GM12878 (cell line): ENCODE measurements at regions not wholly inside any gene's neighbourhood (a gene's known extent, or its start where the extent isn't known, plus 50 kb on each side); places are given as distances from the start of the nearest gene placed in this dataset.

ENCODE experiments used
- ATAC-seq: fragments of 200-7000 bp; cut with Tn5 transposase; 3 replicates; pipeline ENCODE4 v1.9.1; 2020; ENCODE audit warnings: mild to moderate bottlenecking, moderate library complexity
- BruUV-seq: library from RNA; stranded (reverse); fragments of 400-500 nt; replicated peaks from 2 replicates; lab custom pipeline; 2021; lab: Mats Ljungman, UMichigan
- CTCF ChIA-PET: fragments of 300-600 bp; sonication (Branson Sonifier 250); formaldehyde crosslinking; extraction: SDS; loops from one replicate; lab custom pipeline; 2021; ENCODE audit warnings: inconsistent platforms; lab: Yijun Ruan, JAX
- POLR2A ChIA-PET: fragments of 350-600 bp; formaldehyde crosslinking; extraction: SDS; loops from one replicate; lab custom pipeline; 2021; ENCODE audit warnings: inconsistent platforms; lab: Charles Lee
- RAD21 ChIA-PET: fragments of 300-600 bp; sonication (Branson Sonifier 250); formaldehyde crosslinking; loops from one replicate; lab custom pipeline; 2023; ENCODE audit warnings: antibody characterized with exemption; ENCODE audit not compliant: unreplicated experiment; lab: Charles Lee
- SMC1A ChIA-PET: fragments of 300-600 bp; sonication (Branson Sonifier 250); formaldehyde crosslinking; loops from one replicate; lab custom pipeline; 2023; ENCODE audit not compliant: unreplicated experiment, uncharacterized antibody; lab: Charles Lee
- DNase-seq: peaks from one replicate; pipeline ENCODE4 v3.0.0-alpha.2; 2011; ENCODE audit warnings: low read depth, low spot score
- FAIRE-seq: peaks from 3 replicates; lab custom pipeline; 2011; peaks lifted over from hg19 to GRCh38; lab: Jason Lieb, UNC
- H2AFZ ChIP-seq: 2 replicates; pipeline ENCODE4 v1.6.0; 2011; ENCODE audit warnings: low read depth, low read length, control low read depth; ENCODE audit not compliant: control insufficient read depth
- H3K27ac ChIP-seq: 2 replicates; pipeline ENCODE4 v1.5.1; 2011; ENCODE audit warnings: control low read depth; ENCODE audit not compliant: control insufficient read depth, insufficient read depth
- H3K27me3 ChIP-seq, 2 experiments: replicated peaks in 1 of 2; 2 replicates each; pipeline versions ENCODE4 v1.6.0 to v1.6.1; 2011; ENCODE audit warnings: low read length in 1 of 2; ENCODE audit not compliant: control insufficient read depth in 2 of 2, insufficient read depth in 2 of 2
- H3K36me3 ChIP-seq, 2 experiments: 2 replicates each; pipeline ENCODE4 v1.5.1; 2011; ENCODE audit warnings: low read length in 1 of 2; ENCODE audit not compliant: control insufficient read depth in 2 of 2, insufficient read depth in 2 of 2
- H3K4me1 ChIP-seq: 2 replicates; pipeline ENCODE4 v1.6.1; 2011; ENCODE audit warnings: mild to moderate bottlenecking, low read length, moderate library complexity, mixed read lengths; ENCODE audit not compliant: control insufficient read depth, insufficient read depth
- H3K4me2 ChIP-seq: 2 replicates; pipeline ENCODE4 v1.6.0; 2011; ENCODE audit warnings: control low read depth; ENCODE audit not compliant: control insufficient read depth, insufficient read depth
- H3K4me3 ChIP-seq: fragments of 200-600 bp; sonication (generic); 2 replicates; pipeline ENCODE4 v1.5.1; 2016
- H3K79me2 ChIP-seq: 2 replicates; pipeline ENCODE4 v1.6.0; 2011; ENCODE audit warnings: low read length; ENCODE audit not compliant: control insufficient read depth, insufficient read depth
- H3K9ac ChIP-seq: 2 replicates; pipeline ENCODE4 v1.8.0; 2011; ENCODE audit warnings: low read length, control low read depth, mixed read lengths; ENCODE audit not compliant: control insufficient read depth, insufficient read depth
- H3K9me3 ChIP-seq: replicated peaks from 3 replicates; pipeline ENCODE4 v1.5.1; 2011; ENCODE audit warnings: mild to moderate bottlenecking, low read length; ENCODE audit not compliant: control insufficient read depth, insufficient read depth
- H4K20me1 ChIP-seq: 2 replicates; pipeline ENCODE4 v1.6.0; 2011; ENCODE audit not compliant: control insufficient read depth, insufficient read depth
- ATF2 ChIP-seq: IDR thresholded peaks from 2 replicates; pipeline ENCODE4 v1.6.1; 2012; ENCODE audit warnings: low read length, inconsistent platforms
- FOXM1 ChIP-seq: IDR thresholded peaks from 2 replicates; pipeline ENCODE4 v1.6.1; 2012; ENCODE audit warnings: low read depth, mild to moderate bottlenecking, inconsistent platforms, low read length, moderate library complexity
- IRF4 ChIP-seq: IDR thresholded peaks from 2 replicates; pipeline ENCODE4 v1.6.1; 2011; ENCODE audit warnings: low read depth, low read length
- KAT2A ChIP-seq: conservative IDR thresholded peaks from 2 replicates; pipeline ENCODE4 v1.6.1; 2011; ENCODE audit warnings: low read depth, low read length; ENCODE audit not compliant: control insufficient read depth
- LARP7 ChIP-seq: fragments of 450-650 bp; IDR thresholded peaks from 2 replicates; pipeline ENCODE4 v1.6.1; 2017; ENCODE audit warnings: mild to moderate bottlenecking
- MEF2A ChIP-seq: IDR thresholded peaks from 2 replicates; pipeline ENCODE4 v1.6.1; 2011; ENCODE audit warnings: low read depth, mild to moderate bottlenecking, low read length, moderate library complexity; ENCODE audit not compliant: insufficient read depth
- MYB ChIP-seq: fragments of 150-350 bp; IDR thresholded peaks from 2 replicates; pipeline ENCODE4 v1.6.1; 2014; ENCODE audit warnings: mild to moderate bottlenecking, low read depth, low read length, borderline replicate concordance
- NFIC ChIP-seq: IDR thresholded peaks from 2 replicates; pipeline ENCODE4 v1.6.1; 2012; ENCODE audit warnings: low read depth, mild to moderate bottlenecking, inconsistent platforms, low read length, moderate library complexity
- POLR2AphosphoS5 ChIP-seq: IDR thresholded peaks from 2 replicates; pipeline ENCODE4 v1.6.1; 2011; ENCODE audit warnings: mild to moderate bottlenecking, low read length, inconsistent platforms
- RELB ChIP-seq: fragments of 450-650 bp; IDR thresholded peaks from 2 replicates; pipeline ENCODE4 v1.6.1; 2017; ENCODE audit warnings: low read depth, mild to moderate bottlenecking, moderate library complexity
- RUNX3 ChIP-seq: IDR thresholded peaks from 2 replicates; pipeline ENCODE4 v1.6.1; 2012; ENCODE audit warnings: low read length, inconsistent platforms
- SIN3A ChIP-seq: IDR thresholded peaks from 2 replicates; pipeline ENCODE4 v1.6.1; 2012; ENCODE audit warnings: low read depth, low read length, improper control_type of control experiment
- ZBED1 ChIP-seq: IDR thresholded peaks from 2 replicates; pipeline ENCODE4 v1.6.1; 2016; ENCODE audit warnings: borderline replicate concordance
- ZNF384 ChIP-seq: IDR thresholded peaks from 2 replicates; pipeline ENCODE4 v1.6.1; 2012; ENCODE audit warnings: low read depth, mild to moderate bottlenecking, low read length, improper control_type of control experiment, borderline replicate concordance
- ZNF622 ChIP-seq: fragments of 450-650 bp; IDR thresholded peaks from 2 replicates; pipeline ENCODE4 v1.6.1; 2017; ENCODE audit warnings: mild to moderate bottlenecking, inconsistent platforms
- ZNF687 ChIP-seq: fragments of 450-650 bp; IDR thresholded peaks from 2 replicates; pipeline ENCODE4 v1.6.1; 2017; ENCODE audit warnings: mild to moderate bottlenecking, moderate library complexity
- WGBS: methylation state at CpG from one replicate; pipeline ENCODE4 v1.1.6; 2016; ENCODE audit warnings: low lambda C conversion rate; ENCODE audit not compliant: insufficient replicate concordance, insufficient coverage; ENCODE audit errors: missing lambda C conversion rate; 5-methylcytosine and 5-hydroxymethylcytosine counted together
- in situ Hi-C: fragments of 300-500 bp; cut with MboI; formaldehyde crosslinking; loops from 9 replicates; pipeline ENCODE4 v1.14.3; 2018; ENCODE audit warnings: mixed read lengths
- intact Hi-C: fragments of 100-400 bp; cut with micrococcal nuclease; formaldehyde crosslinking; loops from one replicate; pipeline ENCODE4 v1.14.2; 2022; ENCODE audit not compliant: unreplicated experiment

GRCh38 chr3:72012363-72012762 lies 227.4 kb upstream of the PROK2 start:
- no peak overlapping the region for H3K4me3 ChIP-seq
- CTCF ChIA-PET, result no interaction called here
- no peaks in the 10 kb centered on the region for H3K79me2 ChIP-seq
- in situ Hi-C loops (no loop called here), intact Hi-C loops (no loop called here)
- no peaks in the 10 kb centered on the region for H3K27me3 ChIP-seq
- H4K20me1 ChIP-seq, result no peaks in the 10 kb centered on the region
- BruUV-seq, result no TSS peak
- 33% methylated on average over 5 of the region's 5 CpGs for WGBS
- peaks cover 2% of the 10 kb centered on the region; the same call in 2 of the 3 replicates for H3K9me3 ChIP-seq
- SMC1A ChIA-PET, result interaction anchor here (0.8 to 3.6 kb wide), 6 partner anchors 9 to 839 kb away, joined by 3 to 19 read pairs (median 4); no protein-coding TSS in a partner anchor
- H3K36me3 ChIP-seq, result no peaks in the 10 kb centered on the region
- ATAC-seq (peak; percentile 33), DNase-seq (peak; percentile 32), FAIRE-seq (no peak)
- H3K4me2 ChIP-seq, result no peak overlapping the region
- no peak overlapping the region for H3K9ac ChIP-seq
- POLR2A ChIA-PET, result interaction anchor here (0.7 to 1.1 kb wide), 2 partner anchors 11 to 23 kb away, joined by 4 read pairs; no protein-coding TSS in a partner anchor
- no peak overlapping the region for H2AFZ ChIP-seq
- RAD21 ChIA-PET, result interaction anchor here (1.3 to 2.0 kb wide), 2 partner anchors 25 to 28 kb away, joined by 4 to 5 read pairs; no protein-coding TSS in a partner anchor
- H3K4me1 ChIP-seq, result peaks cover 35% of the 10 kb centered on the region
- H3K27ac ChIP-seq, result no peak overlapping the region
- no peak for TF ChIP-seq MYB
- peak; percentile 14; the same call in 1 of the 2 replicates for TF ChIP-seq RUNX3
- no peak for TF ChIP-seq POLR2AphosphoS5
- TF ChIP-seq LARP7, result no peak
- peak; percentile 59; the same call in 1 of the 2 replicates for TF ChIP-seq NFIC
- no peak for TF ChIP-seq IRF4
- TF ChIP-seq ATF2, result 0 out of 2 replicates have a peak, but pooled peaks have one; percentile 22
- no peak for TF ChIP-seq KAT2A
- TF ChIP-seq ZBED1, result no peak
- no peak for TF ChIP-seq ZNF687
- no peak for TF ChIP-seq ZNF384
- no peak for TF ChIP-seq RELB
- no peak for TF ChIP-seq ZNF622
- TF ChIP-seq FOXM1, result peak; percentile 43; the same call in 1 of the 2 replicates
- peak; percentile 65; the same call in 1 of the 2 replicates for TF ChIP-seq MEF2A
- no peak for TF ChIP-seq SIN3A
